MCF 10A (cell line): ENCODE measurements at regions not wholly inside any gene's neighbourhood (a gene's known extent, or its start where the extent isn't known, plus 50 kb on each side); places are given as distances from the start of the nearest gene placed in this dataset.

ENCODE experiments used
- BruUV-seq: library from RNA; stranded (reverse); fragments of 400-500 nt; replicated peaks from 2 replicates; lab custom pipeline; 2021; lab: Mats Ljungman, UMichigan
- CTCF ChIA-PET: fragments of 300-600 bp; sonication (Branson Sonifier 250); formaldehyde crosslinking; extraction: SDS; loops from one replicate; lab custom pipeline; 2021; ENCODE audit warnings: antibody characterized with exemption, inconsistent platforms; lab: Yijun Ruan, JAX
- POLR2A ChIA-PET: fragments of 300-600, 350-650 bp; sonication (Branson Sonifier 250); formaldehyde crosslinking; extraction: SDS; loops from one replicate; lab custom pipeline; 2020; ENCODE audit warnings: antibody characterized with exemption, inconsistent platforms; lab: Yijun Ruan, JAX
- DNase-seq: peaks from one replicate; pipeline ENCODE4 v3.0.0-alpha.2; 2018; ENCODE audit not compliant: unreplicated experiment
- H3K27ac Mint-ChIP-seq: one replicate; pipeline ENCODE4 v1.8.0; 2022; ENCODE audit warnings: mild to moderate bottlenecking, low read depth, mixed read lengths; ENCODE audit not compliant: unreplicated experiment
- H3K27me3 Mint-ChIP-seq: one replicate; pipeline ENCODE4 v1.8.0; 2022; ENCODE audit warnings: mixed read lengths; ENCODE audit not compliant: insufficient read depth, unreplicated experiment
- H3K36me3 Mint-ChIP-seq: one replicate; pipeline ENCODE4 v1.8.0; 2022; ENCODE audit warnings: mild to moderate bottlenecking, moderate library complexity, mixed read lengths; ENCODE audit not compliant: insufficient read depth, unreplicated experiment
- H3K4me1 Mint-ChIP-seq: one replicate; pipeline ENCODE4 v1.8.0; 2022; ENCODE audit warnings: mixed read lengths; ENCODE audit not compliant: insufficient read depth, unreplicated experiment
- H3K4me3 Mint-ChIP-seq: one replicate; pipeline ENCODE4 v1.8.0; 2022; ENCODE audit warnings: mild to moderate bottlenecking, moderate library complexity, mixed read lengths; ENCODE audit not compliant: unreplicated experiment
- H3K9me3 Mint-ChIP-seq: one replicate; pipeline ENCODE4 v1.8.0; 2022; ENCODE audit warnings: mixed read lengths; ENCODE audit not compliant: unreplicated experiment
- CTCF ChIP-seq: fragments of 200-600 bp; IDR thresholded peaks from one replicate; pipeline ENCODE4 v1.8.0; 2022; ENCODE audit warnings: antibody characterized with exemption, mild to moderate bottlenecking; ENCODE audit not compliant: unreplicated experiment
- intact Hi-C: fragments of 100-400 bp; cut with micrococcal nuclease; formaldehyde crosslinking; loops from 2 replicates; pipeline ENCODE4 v1.14.1; 2022

- no peak for DNase-seq
- H3K9me3 Mint-ChIP-seq = no peaks in the 10 kb centered on the region
- TF ChIP-seq CTCF = no peak
- no peaks in the 10 kb centered on the region for H3K36me3 Mint-ChIP-seq
- BruUV-seq = no TSS peak
- no peak overlapping the region for H3K4me3 Mint-ChIP-seq
- intact Hi-C loops = no loop called here
- no peaks in the 10 kb centered on the region for H3K27me3 Mint-ChIP-seq
- ChIA-PET CTCF (interaction anchor here (0.9 to 1.0 kb wide), 2 partner anchors 243 to 247 kb away, joined by 3 to 5 read pairs; no protein-coding TSS in a partner anchor), POLR2A (interaction anchor here (0.8 to 2.5 kb wide), 3 partner anchors 242 to 333 kb away, joined by 3 to 15 read pairs (median 4); no protein-coding TSS in a partner anchor)
- H3K4me1 Mint-ChIP-seq = peaks cover 11% of the 10 kb centered on the region
- H3K27ac Mint-ChIP-seq = no peak overlapping the region
Measured at GRCh38 chr13:103156346-103156998, 90.3 kb upstream of the SLC10A2 start.

- ChIA-PET POLR2A (interaction anchor here (0.5 kb wide), 1 partner anchor 451 kb away, joined by 5 read pairs; no protein-coding TSS in a partner anchor), CTCF (interaction anchor here (0.9 kb wide), 1 partner anchor 34 kb away, joined by 3 read pairs; no protein-coding TSS in a partner anchor)
- DNase-seq = no peak
- intact Hi-C loops = no loop called here
- H3K9me3 Mint-ChIP-seq = no peaks in the 10 kb centered on the region
- H3K27me3 Mint-ChIP-seq = no peaks in the 10 kb centered on the region
- no peak for TF ChIP-seq CTCF
- no TSS peak for BruUV-seq
- H3K27ac Mint-ChIP-seq = no peak overlapping the region
- no peaks in the 10 kb centered on the region for H3K36me3 Mint-ChIP-seq
- H3K4me3 Mint-ChIP-seq = no peak overlapping the region
- H3K4me1 Mint-ChIP-seq = peaks cover 11% of the 10 kb centered on the region
Measured at GRCh38 chr13:103153466-103153865, 87.2 kb upstream of the SLC10A2 start.

DNA sequence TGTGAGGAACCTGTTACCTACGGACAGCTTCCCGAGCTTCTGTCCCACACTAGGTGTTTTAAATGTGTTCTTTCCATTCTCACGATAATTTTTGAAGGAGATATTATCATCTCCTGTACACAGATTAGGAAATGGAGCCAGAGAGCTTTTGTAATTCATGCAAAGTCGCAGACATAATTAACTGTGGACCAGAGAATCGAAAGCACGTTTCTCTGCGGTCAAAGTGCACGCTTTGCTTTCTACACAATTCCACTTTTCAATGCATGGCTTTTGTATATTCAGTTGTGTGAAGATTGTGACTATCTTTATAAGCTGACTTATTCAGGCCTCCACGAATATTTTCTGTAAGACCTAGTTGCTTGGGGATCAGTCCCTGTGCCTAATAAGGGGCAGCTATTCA is 81.7 kb upstream of the SLC10A2 start:
- no peaks in the 10 kb centered on the region for H3K4me1 Mint-ChIP-seq
- intact Hi-C loops = no loop called here
- H3K36me3 Mint-ChIP-seq = no peaks in the 10 kb centered on the region
- no peaks in the 10 kb centered on the region for H3K27me3 Mint-ChIP-seq
- no peak overlapping the region for H3K27ac Mint-ChIP-seq
- TF ChIP-seq CTCF = no peak
- H3K9me3 Mint-ChIP-seq = no peaks in the 10 kb centered on the region
- no peak overlapping the region for H3K4me3 Mint-ChIP-seq
- BruUV-seq = no TSS peak
- no peak for DNase-seq
- ChIA-PET POLR2A (interaction anchor here (1.0 to 1.3 kb wide), 2 partner anchors 237 to 277 kb away, joined by 3 to 5 read pairs; no protein-coding TSS in a partner anchor), CTCF (interaction anchor here (0.8 to 1.3 kb wide), 5 partner anchors 9 to 278 kb away, joined by 3 to 6 read pairs (median 3); no protein-coding TSS in a partner anchor)

GRCh38 chr13:103145442-103145841 is 79.2 kb upstream of the SLC10A2 start:
- no peaks in the 10 kb centered on the region for H3K36me3 Mint-ChIP-seq
- H3K4me3 Mint-ChIP-seq = no peak overlapping the region
- peak; percentile 16 for DNase-seq
- POLR2A ChIA-PET = interaction anchor here (0.6 kb wide), 1 partner anchor 126 kb away, joined by 3 read pairs; no protein-coding TSS in a partner anchor
- H3K27me3 Mint-ChIP-seq = no peaks in the 10 kb centered on the region
- intact Hi-C loops = no loop called here
- H3K27ac Mint-ChIP-seq = no peak overlapping the region
- H3K4me1 Mint-ChIP-seq = no peaks in the 10 kb centered on the region
- CTCF ChIA-PET = interaction anchor here (1.0 kb wide), 1 partner anchor 17 kb away, joined by 3 read pairs; no protein-coding TSS in a partner anchor
- H3K9me3 Mint-ChIP-seq = no peaks in the 10 kb centered on the region
- no peak for TF ChIP-seq CTCF
- no TSS peak for BruUV-seq
